IMR-90 (cell line): ENCODE measurements at regions not wholly inside any gene's neighbourhood (a gene's known extent, or its start where the extent isn't known, plus 50 kb on each side); places are given as distances from the start of the nearest gene placed in this dataset.

Source experiments
- ATAC-seq: fragments of 200-7000 bp; cut with Tn5 transposase; 2 replicates; pipeline ENCODE4 v1.9.1; 2020; ENCODE audit warnings: low read depth, mild to moderate bottlenecking, moderate library complexity
- BruUV-seq: library from RNA; stranded (reverse); fragments of 400-500 nt; replicated peaks from 2 replicates; lab custom pipeline; 2021; lab: Mats Ljungman, UMichigan
- CTCF ChIA-PET: fragments of 300-600 bp; formaldehyde crosslinking; extraction: SDS; loops from one replicate; lab custom pipeline; 2021; ENCODE audit warnings: antibody characterized with exemption; lab: Yijun Ruan, JAX
- POLR2A ChIA-PET: fragments of 300-600 bp; sonication (Branson Sonifier 250); formaldehyde crosslinking; loops from one replicate; lab custom pipeline; 2022; ENCODE audit warnings: antibody characterized with exemption; ENCODE audit not compliant: unreplicated experiment; lab: Charles Lee
- DNase-seq: peaks from one replicate; pipeline ENCODE4 v3.0.0; 2013
- H2AFZ ChIP-seq: replicated peaks from 2 replicates; pipeline ENCODE3; 2013; ENCODE audit warnings: low read length, mild to moderate bottlenecking; ENCODE audit not compliant: poor library complexity
- H2AK5ac ChIP-seq: 2 replicates; pipeline ENCODE4 v1.6.1; 2013; ENCODE audit warnings: low read depth, low read length, inconsistent platforms
- H2AK9ac ChIP-seq: replicated peaks from 2 replicates; pipeline ENCODE3; 2013; ENCODE audit warnings: mild to moderate bottlenecking, low read depth, low read length, moderate library complexity; ENCODE audit not compliant: poor library complexity
- H2BK120ac ChIP-seq: 2 replicates; pipeline ENCODE4 v1.6.1; 2013; ENCODE audit warnings: low read depth, low read length, inconsistent platforms
- H2BK15ac ChIP-seq: 3 replicates; pipeline ENCODE4 v1.6.1; 2013; ENCODE audit warnings: low read depth, low read length, inconsistent platforms
- H2BK20ac ChIP-seq: 2 replicates; pipeline ENCODE4 v1.6.1; 2013; ENCODE audit warnings: low read depth, mild to moderate bottlenecking, inconsistent platforms, low read length, moderate library complexity
- H2BK5ac ChIP-seq: 2 replicates; pipeline ENCODE4 v1.6.1; 2013; ENCODE audit warnings: mild to moderate bottlenecking, low read depth, low read length, inconsistent platforms; ENCODE audit not compliant: poor library complexity, severe bottlenecking
- H3K14ac ChIP-seq: replicated peaks from 2 replicates; pipeline ENCODE4 v1.6.1; 2013; ENCODE audit warnings: low read depth, low read length, inconsistent platforms
- H3K18ac ChIP-seq: 2 replicates; pipeline ENCODE4 v1.6.1; 2013; ENCODE audit warnings: low read depth, low read length, control low read depth
- H3K23ac ChIP-seq: 2 replicates; pipeline ENCODE4 v1.6.1; 2013; ENCODE audit warnings: low read depth, low read length, inconsistent platforms
- H3K27ac ChIP-seq: 2 replicates; pipeline ENCODE4 v1.5.1; 2013; ENCODE audit warnings: mild to moderate bottlenecking, control low read depth, low read length; ENCODE audit not compliant: insufficient read depth
- H3K27me3 ChIP-seq: 2 replicates; pipeline ENCODE4 v1.6.1; 2013; ENCODE audit warnings: low read length; ENCODE audit not compliant: control insufficient read depth, insufficient read depth
- H3K36me3 ChIP-seq: 2 replicates; pipeline ENCODE4 v1.6.1; 2013; ENCODE audit warnings: low read length, mixed read lengths; ENCODE audit not compliant: control insufficient read depth, insufficient read depth
- H3K4ac ChIP-seq: 2 replicates; pipeline ENCODE4 v1.6.1; 2013; ENCODE audit warnings: low read depth, low read length, inconsistent platforms
- H3K4me1 ChIP-seq: 2 replicates; pipeline ENCODE4 v1.6.1; 2013; ENCODE audit warnings: low read length, mixed read lengths; ENCODE audit not compliant: control insufficient read depth, insufficient read depth
- H3K4me2 ChIP-seq: 2 replicates; pipeline ENCODE4 v1.6.1; 2013; ENCODE audit warnings: low read depth, mild to moderate bottlenecking, control low read depth, low read length, moderate library complexity
- H3K4me3 ChIP-seq: 2 replicates; pipeline ENCODE4 v1.5.1; 2013; ENCODE audit warnings: low read depth, mild to moderate bottlenecking, control low read depth, low read length, moderate library complexity; ENCODE audit not compliant: insufficient read depth
- H3K56ac ChIP-seq: 2 replicates; pipeline ENCODE4 v1.6.1; 2013; ENCODE audit warnings: low read length, inconsistent platforms; ENCODE audit not compliant: insufficient read depth; ENCODE audit errors: extremely low read depth
- H3K79me1 ChIP-seq, 2 experiments: 2 replicates each; pipeline ENCODE4 v1.6.1; 2013; ENCODE audit warnings: low read length in 2 of 2, inconsistent platforms in 1 of 2, low read depth in 1 of 2
- H3K9ac ChIP-seq: 2 replicates; pipeline ENCODE4 v1.6.1; 2013; ENCODE audit warnings: low read depth, low read length, control low read depth
- H3K9me1 ChIP-seq: 2 replicates; pipeline ENCODE4 v1.6.1; 2013; ENCODE audit warnings: low read length, inconsistent platforms; ENCODE audit not compliant: insufficient read depth
- H3K9me3 ChIP-seq: 2 replicates; pipeline ENCODE4 v1.6.1; 2013; ENCODE audit warnings: low read length; ENCODE audit not compliant: control insufficient read depth, insufficient read depth
- H4K20me1 ChIP-seq: 2 replicates; pipeline ENCODE4 v1.6.1; 2013; ENCODE audit warnings: low read length, inconsistent platforms; ENCODE audit not compliant: insufficient read depth
- H4K5ac ChIP-seq: 2 replicates; pipeline ENCODE4 v1.6.1; 2013; ENCODE audit warnings: mild to moderate bottlenecking, low read depth, low read length, control low read depth
- H4K8ac ChIP-seq, 2 experiments: 2 replicates each; pipeline ENCODE4 v1.6.1; 2013; ENCODE audit warnings: low read depth in 2 of 2, low read length in 2 of 2, control low read depth in 1 of 2, inconsistent platforms in 1 of 2
- H4K91ac ChIP-seq: 2 replicates; pipeline ENCODE4 v1.6.1; 2013; ENCODE audit warnings: low read depth, low read length, inconsistent platforms; ENCODE audit not compliant: insufficient read depth
- CEBPB ChIP-seq: IDR thresholded peaks from 2 replicates; pipeline ENCODE4 v1.6.1; 2012; ENCODE audit warnings: low read depth, low read length, improper control_type of control experiment
- CHD1 ChIP-seq: IDR thresholded peaks from 2 replicates; pipeline ENCODE4 v1.6.1; 2012; ENCODE audit warnings: low read depth, low read length, improper control_type of control experiment
- CTCF ChIP-seq: conservative IDR thresholded peaks from 2 replicates; pipeline ENCODE4 v1.5.1; 2012; ENCODE audit warnings: mild to moderate bottlenecking, low read depth, low read length, improper control_type of control experiment
- FOS ChIP-seq: fragments of 150-350 bp; IDR thresholded peaks from 2 replicates; pipeline ENCODE4 v1.6.1; 2016; ENCODE audit warnings: low read depth, low read length
- MAFK ChIP-seq: IDR thresholded peaks from 2 replicates; pipeline ENCODE4 v1.6.1; 2012; ENCODE audit warnings: low read depth, low read length, improper control_type of control experiment
- MAZ ChIP-seq: IDR thresholded peaks from 2 replicates; pipeline ENCODE4 v1.6.1; 2012; ENCODE audit warnings: low read depth, mild to moderate bottlenecking, low read length, improper control_type of control experiment, moderate library complexity, borderline replicate concordance
- MXI1 ChIP-seq: IDR thresholded peaks from 2 replicates; pipeline ENCODE4 v1.6.1; 2012; ENCODE audit warnings: low read depth, mild to moderate bottlenecking, low read length, moderate library complexity, borderline replicate concordance
- POLR2A ChIP-seq: IDR thresholded peaks from 2 replicates; pipeline ENCODE4 v1.6.1; 2012; ENCODE audit warnings: mild to moderate bottlenecking, low read depth, low read length
- RCOR1 ChIP-seq: IDR thresholded peaks from 2 replicates; pipeline ENCODE4 v1.6.1; 2012; ENCODE audit warnings: mild to moderate bottlenecking, low read length, improper control_type of control experiment; ENCODE audit not compliant: insufficient replicate concordance
- RFX5 ChIP-seq: IDR thresholded peaks from 2 replicates; pipeline ENCODE4 v1.8.0; 2012; ENCODE audit warnings: low read depth, mild to moderate bottlenecking, low read length, moderate library complexity
- SMC3 ChIP-seq: fragments of 150-350 bp; IDR thresholded peaks from 2 replicates; pipeline ENCODE4 v1.6.1; 2016; ENCODE audit warnings: low read depth, mild to moderate bottlenecking, antibody characterized with exemption, low read length, moderate library complexity
- USF2 ChIP-seq: fragments of 150-350 bp; IDR thresholded peaks from 2 replicates; pipeline ENCODE4 v1.6.1; 2017; ENCODE audit warnings: mild to moderate bottlenecking, antibody characterized with exemption, low read length, low read depth
- WGBS, 2 experiments: methylation state at CpG; one replicate each; pipeline versions ENCODE4 v1.1.5 to v1.1.7; 2013; ENCODE audit warnings: missing lambda C conversion rate in 2 of 2; ENCODE audit not compliant: insufficient read length in 1 of 2; ENCODE audit errors: extremely low coverage in 2 of 2; 5-methylcytosine and 5-hydroxymethylcytosine counted together
- dilution Hi-C: fragments of 300-500 bp; cut with HindIII; formaldehyde crosslinking; loops from one replicate; pipeline ENCODE4 v1.14.3; 2018; ENCODE audit warnings: low sequenced_read_pairs; ENCODE audit not compliant: unreplicated experiment
- in situ Hi-C: fragments of 300-500 bp; cut with MboI; formaldehyde crosslinking; loops from 3 replicates; pipeline ENCODE4 v1.14.3; 2019; ENCODE audit warnings: low sequenced_read_pairs, inconsistent platforms, mixed read lengths
- intact Hi-C: fragments of 100-400 bp; cut with micrococcal nuclease; formaldehyde crosslinking; loops from 2 replicates; pipeline ENCODE4 v1.10.0; 2022

DNA sequence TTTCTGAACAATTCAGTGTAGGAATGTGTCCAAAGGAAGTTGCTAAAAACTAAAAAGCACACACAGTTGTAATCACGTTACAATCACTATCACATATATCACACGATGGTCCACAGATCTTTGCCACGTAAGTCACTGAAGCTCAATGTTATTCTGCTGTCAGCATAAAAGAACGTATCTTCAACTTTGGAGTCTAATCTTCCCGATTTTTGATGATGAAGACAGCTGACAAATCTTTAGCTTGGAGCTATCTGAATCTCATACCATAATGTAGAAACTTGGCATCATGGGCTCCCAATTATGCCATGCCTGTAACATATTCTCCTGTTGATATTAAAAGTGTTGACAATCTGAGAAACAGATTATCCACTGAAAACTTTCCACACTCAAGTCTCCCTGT is 158.4 kb downstream of the UBE2NL start:
- H2BK120ac ChIP-seq, result no peak overlapping the region
- no peak overlapping the region for H2AK9ac ChIP-seq
- TF ChIP-seq CEBPB (no peak), USF2 (no peak), MAFK (no peak), FOS (no peak), RFX5 (no peak), MAZ (no peak), POLR2A (no peak), RCOR1 (no peak), SMC3 (no peak), CTCF (no peak), CHD1 (no peak), MXI1 (no peak)
- no peaks in the 10 kb centered on the region for H3K27me3 ChIP-seq
- no peak overlapping the region for H2BK15ac ChIP-seq
- H3K18ac ChIP-seq, result no peak overlapping the region
- no peak overlapping the region for H3K4me2 ChIP-seq
- intact Hi-C loops (no loop called here), dilution Hi-C loops (no loop called here), in situ Hi-C loops (no loop called here)
- H4K20me1 ChIP-seq, result no peaks in the 10 kb centered on the region
- ATAC-seq (no peak), DNase-seq (no peak)
- H3K9me3 ChIP-seq, result no peaks in the 10 kb centered on the region
- H3K9me1 ChIP-seq, result no peaks in the 10 kb centered on the region
- H2BK5ac ChIP-seq, result no peak overlapping the region
- H4K8ac ChIP-seq, result no peak overlapping the region
- H3K23ac ChIP-seq, result no peak overlapping the region
- H2AK5ac ChIP-seq, result no peak overlapping the region
- H4K91ac ChIP-seq, result no peak overlapping the region
- no TSS peak for BruUV-seq
- no peaks in the 10 kb centered on the region for H3K79me1 ChIP-seq
- H2BK20ac ChIP-seq, result no peak overlapping the region
- no peak overlapping the region for H2AFZ ChIP-seq
- H4K5ac ChIP-seq, result no peak overlapping the region
- H3K27ac ChIP-seq, result no peak overlapping the region
- H3K4ac ChIP-seq, result no peak overlapping the region
- H3K36me3 ChIP-seq, result no peaks in the 10 kb centered on the region
- no peaks in the 10 kb centered on the region for H3K4me1 ChIP-seq
- no peak overlapping the region for H3K9ac ChIP-seq
- no peak overlapping the region for H3K14ac ChIP-seq
- WGBS, 2 experiments, result 40% methylated on average over 2 of the region's 5 CpGs; no CpG with 5 or more reads in 1 of the 2 experiments
- H3K4me3 ChIP-seq, result no peak overlapping the region
- ChIA-PET POLR2A (no interaction called here), CTCF (no interaction called here)
- H3K56ac ChIP-seq, result no peak overlapping the region
